ENCODE measurements at regions not wholly inside any gene's neighbourhood (a gene's known extent, or its start where the extent isn't known, plus 50 kb on each side); places are given as distances from the start of the nearest gene placed in this dataset.

GRCh38 chr7:156179872-156180390 is 367.7 kb upstream of the SHH start:
- no TSS peak for BruUV-seq (replicated peaks)
- ChIA-PET POLR2A (no interaction called here), CTCF (no interaction called here)
- no peak overlapping the region for H3K27ac Mint-ChIP-seq (ENCODE audit: low read depth, unreplicated experiment)
- H3K27me3 Mint-ChIP-seq (ENCODE audit: insufficient read depth, unreplicated experiment): peaks cover 20% of the 10 kb centered on the region
- no peaks in the 10 kb centered on the region for H3K4me1 Mint-ChIP-seq (ENCODE audit: insufficient read depth, unreplicated experiment)
- TF ChIP-seq CTCF (IDR thresholded peaks at IDR 0.05; ENCODE audit: unreplicated experiment): no peak
- intact Hi-C loops (cut with micrococcal nuclease): no loop called here
- DNase-seq (ENCODE audit: unreplicated experiment): no peak
- H3K9me3 Mint-ChIP-seq (ENCODE audit: unreplicated experiment): no peaks in the 10 kb centered on the region
- H3K36me3 Mint-ChIP-seq (ENCODE audit: insufficient read depth, unreplicated experiment): peaks cover 4% of the 10 kb centered on the region
- no peak overlapping the region for H3K4me3 Mint-ChIP-seq (ENCODE audit: unreplicated experiment)

GRCh38 chr7:156178857-156179256 is 366.6 kb upstream of the SHH start:
- intact Hi-C loops (cut with micrococcal nuclease): no loop called here
- ChIA-PET POLR2A (no interaction called here), CTCF (interaction anchor here (0.6 kb wide), 1 partner anchor 601 kb away, joined by 3 read pairs; no protein-coding TSS in a partner anchor)
- Mint-ChIP-seq H3K4me3 (ENCODE audit: unreplicated experiment) (no peak overlapping the region), H3K27ac (ENCODE audit: low read depth, unreplicated experiment) (no peak overlapping the region), H3K27me3 (ENCODE audit: insufficient read depth, unreplicated experiment) (peaks cover 25% of the 10 kb centered on the region), H3K9me3 (ENCODE audit: unreplicated experiment) (no peaks in the 10 kb centered on the region), H3K36me3 (ENCODE audit: insufficient read depth, unreplicated experiment) (peaks cover 4% of the 10 kb centered on the region), H3K4me1 (ENCODE audit: insufficient read depth, unreplicated experiment) (no peaks in the 10 kb centered on the region)
- no peak for TF ChIP-seq CTCF (IDR thresholded peaks at IDR 0.05; ENCODE audit: unreplicated experiment)
- DNase-seq (ENCODE audit: unreplicated experiment): no peak
- no TSS peak for BruUV-seq (replicated peaks)

- TF ChIP-seq CTCF (IDR thresholded peaks at IDR 0.05; ENCODE audit: unreplicated experiment): no peak
- H3K27me3 Mint-ChIP-seq (ENCODE audit: insufficient read depth, unreplicated experiment): peaks cover 32% of the 10 kb centered on the region
- no peaks in the 10 kb centered on the region for H3K4me1 Mint-ChIP-seq (ENCODE audit: insufficient read depth, unreplicated experiment)
- CTCF ChIA-PET: no interaction called here
- no peak overlapping the region for H3K4me3 Mint-ChIP-seq (ENCODE audit: unreplicated experiment)
- no peak for DNase-seq (ENCODE audit: unreplicated experiment)
- intact Hi-C loops (cut with micrococcal nuclease): no loop called here
- peaks cover 4% of the 10 kb centered on the region for H3K36me3 Mint-ChIP-seq (ENCODE audit: insufficient read depth, unreplicated experiment)
- no TSS peak for BruUV-seq (replicated peaks)
- H3K27ac Mint-ChIP-seq (ENCODE audit: low read depth, unreplicated experiment): no peak overlapping the region
- H3K9me3 Mint-ChIP-seq (ENCODE audit: unreplicated experiment): no peaks in the 10 kb centered on the region
- POLR2A ChIA-PET: no interaction called here
Measured at GRCh38 chr7:156178214-156178613, 366.0 kb upstream of the SHH start.

- no peak for DNase-seq (ENCODE audit: unreplicated experiment)
- Mint-ChIP-seq H3K4me1 (ENCODE audit: insufficient read depth, unreplicated experiment) (no peaks in the 10 kb centered on the region), H3K27me3 (ENCODE audit: insufficient read depth, unreplicated experiment) (peaks cover 38% of the 10 kb centered on the region), H3K9me3 (ENCODE audit: unreplicated experiment) (no peaks in the 10 kb centered on the region), H3K36me3 (ENCODE audit: insufficient read depth, unreplicated experiment) (peaks cover 4% of the 10 kb centered on the region), H3K27ac (ENCODE audit: low read depth, unreplicated experiment) (no peak overlapping the region), H3K4me3 (ENCODE audit: unreplicated experiment) (no peak overlapping the region)
- TF ChIP-seq CTCF (IDR thresholded peaks at IDR 0.05; ENCODE audit: unreplicated experiment): no peak
- intact Hi-C loops (cut with micrococcal nuclease): no loop called here
- ChIA-PET POLR2A (no interaction called here), CTCF (no interaction called here)
- BruUV-seq (replicated peaks): no TSS peak
Measured at GRCh38 chr7:156177422-156178055, 365.3 kb upstream of the SHH start.

Measured in MCF 10A (cell line).